ENCODE measurements at regions not wholly inside any gene's neighbourhood (a gene's known extent, or its start where the extent isn't known, plus 50 kb on each side); places are given as distances from the start of the nearest gene placed in this dataset.

GRCh38 chr18:47316924-47317323, 65.5 kb upstream of the SKOR2 start:
- TF ChIP-seq POLR2A (IDR thresholded peaks at IDR 0.05; ENCODE audit: low read depth, low read length): no peak
- no peak for TF ChIP-seq POLR2AphosphoS5 (IDR thresholded peaks at IDR 0.05; ENCODE audit: low read depth, low read length)

Data from GM12891 (cell line).